ENCODE measurements at regions not wholly inside any gene's neighbourhood (a gene's known extent, or its start where the extent isn't known, plus 50 kb on each side); places are given as distances from the start of the nearest gene placed in this dataset.

DNA sequence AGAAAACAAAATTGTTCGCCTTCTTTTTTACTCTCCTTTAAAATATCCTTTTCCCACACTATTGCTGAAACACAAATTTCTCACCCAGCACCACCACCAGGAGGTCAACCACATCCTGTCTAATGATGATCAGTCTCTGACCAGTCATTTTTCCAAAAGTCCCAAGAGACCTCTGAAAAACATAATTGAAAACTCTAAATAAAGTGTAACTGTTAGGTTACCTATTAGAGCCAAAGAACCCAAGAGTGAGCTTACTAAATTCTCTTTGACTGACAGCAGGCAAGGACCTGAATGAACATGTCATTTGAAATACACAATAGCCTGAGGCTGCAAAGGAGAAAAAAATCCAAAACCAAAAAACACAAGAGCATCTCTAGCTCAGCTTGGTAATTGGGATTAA, 735.4 kb downstream of the CBLN4 start:
- DNase-seq (ENCODE audit: low read depth in 2 of 2), result no peak

DNA sequence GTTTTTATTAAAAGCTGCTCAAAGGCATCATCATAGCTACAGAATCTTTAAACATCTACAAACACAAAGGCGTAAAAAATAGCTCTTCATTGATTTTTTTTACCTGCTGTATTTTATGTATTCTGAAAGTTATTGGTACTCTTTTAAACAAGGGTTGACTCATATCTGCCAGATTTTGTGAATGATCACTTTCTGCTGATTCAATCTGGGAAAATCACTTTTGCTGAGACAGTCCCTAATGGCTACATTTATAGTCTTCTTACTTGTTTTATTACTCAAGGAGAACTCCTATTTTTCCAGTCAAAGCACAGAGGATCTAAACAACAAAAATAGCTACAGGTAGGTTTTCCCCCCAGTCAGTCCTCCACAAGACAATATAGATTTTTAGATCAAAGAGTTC, 739.0 kb downstream of the CBLN4 start:
- DNase-seq (ENCODE audit: low read depth in 2 of 2), result no peak

DNA sequence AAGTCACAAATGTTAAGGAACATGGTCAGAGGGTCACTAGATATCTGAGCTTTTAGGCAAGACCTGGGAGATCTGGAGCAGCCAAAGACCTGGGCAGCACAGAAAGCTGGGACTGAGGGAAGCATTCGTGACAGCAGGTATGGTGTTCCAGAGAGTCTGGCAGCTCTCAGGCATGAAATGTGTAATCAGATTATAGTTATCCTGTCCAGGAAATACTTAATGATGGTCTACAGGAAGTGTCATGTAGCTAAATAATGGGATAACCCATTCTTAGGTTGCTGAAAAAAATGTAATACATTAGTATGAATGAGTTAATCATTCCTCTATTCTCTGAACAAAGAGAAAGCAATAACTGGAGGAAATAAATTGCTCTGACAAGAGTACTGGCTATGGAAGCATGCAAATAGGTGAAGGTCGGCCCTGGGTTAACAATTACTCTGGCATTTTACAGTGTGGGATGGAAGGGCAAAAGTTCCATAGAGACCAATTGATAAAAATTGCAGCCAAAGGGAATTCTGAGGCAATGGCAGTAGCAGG, 740.5 kb downstream of the CBLN4 start:
- no peak for DNase-seq (ENCODE audit: low read depth in 2 of 2)

DNA sequence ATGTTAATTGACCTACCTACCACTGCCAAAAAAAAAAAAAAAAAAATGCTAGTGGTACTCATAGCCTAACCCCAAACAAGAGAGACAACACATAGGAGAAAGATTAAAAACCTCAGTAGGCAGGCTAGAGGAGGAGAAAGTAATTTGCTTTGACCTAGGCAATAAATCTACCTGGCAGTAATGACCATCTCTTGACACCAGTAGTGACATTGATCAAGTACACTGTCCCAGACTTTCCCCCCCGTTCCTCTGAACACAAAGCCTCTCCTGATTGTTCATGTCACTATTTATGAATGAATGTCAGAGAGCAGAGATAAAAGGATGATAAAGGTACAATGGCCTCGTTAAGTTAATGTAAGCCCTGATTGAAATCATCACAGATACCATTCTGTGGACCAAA, 746.8 kb downstream of the CBLN4 start:
- no peak for DNase-seq (ENCODE audit: low read depth in 2 of 2)

DNA sequence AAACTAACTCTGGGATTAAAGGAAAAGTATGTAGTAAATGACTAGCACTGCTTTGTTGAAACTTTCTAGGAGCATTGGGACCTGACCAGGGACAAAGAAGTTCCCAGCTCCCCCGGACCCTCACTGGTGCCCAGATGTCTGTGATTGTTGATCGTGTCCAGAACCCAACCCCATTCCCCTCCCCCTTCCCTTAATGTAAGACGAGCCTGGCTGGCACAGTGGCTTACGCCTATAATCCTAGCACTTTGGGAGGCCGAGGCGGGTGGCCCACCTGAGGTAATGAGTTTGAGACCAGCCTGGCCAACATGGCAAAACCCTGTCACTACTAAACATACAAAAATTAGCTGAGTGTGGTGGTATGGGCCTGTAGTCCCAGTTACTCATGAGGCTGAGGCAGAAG, 750.3 kb downstream of the CBLN4 start:
- DNase-seq (ENCODE audit: low read depth in 2 of 2), result no peak

DNA sequence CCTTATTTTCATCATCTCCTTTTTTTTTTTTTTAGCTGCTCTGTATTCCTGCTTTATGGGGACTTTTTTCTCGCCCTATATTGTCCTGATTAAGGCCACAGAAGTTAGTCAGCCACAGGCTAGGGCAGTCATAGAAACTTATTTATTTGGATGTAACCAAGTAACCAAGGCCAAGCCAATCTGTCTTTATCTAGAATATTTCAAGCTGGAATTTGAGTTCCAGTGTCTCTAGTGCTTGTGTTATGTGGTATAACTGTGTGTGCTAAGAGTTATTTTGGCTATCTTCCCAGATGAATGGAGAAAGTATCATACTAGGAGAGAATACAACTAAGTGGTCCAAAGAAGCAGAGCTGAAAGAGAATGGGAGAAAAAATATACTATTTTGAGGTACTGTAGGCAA, 751.5 kb downstream of the CBLN4 start:
- DNase-seq (ENCODE audit: low read depth in 2 of 2), result no peak

DNA sequence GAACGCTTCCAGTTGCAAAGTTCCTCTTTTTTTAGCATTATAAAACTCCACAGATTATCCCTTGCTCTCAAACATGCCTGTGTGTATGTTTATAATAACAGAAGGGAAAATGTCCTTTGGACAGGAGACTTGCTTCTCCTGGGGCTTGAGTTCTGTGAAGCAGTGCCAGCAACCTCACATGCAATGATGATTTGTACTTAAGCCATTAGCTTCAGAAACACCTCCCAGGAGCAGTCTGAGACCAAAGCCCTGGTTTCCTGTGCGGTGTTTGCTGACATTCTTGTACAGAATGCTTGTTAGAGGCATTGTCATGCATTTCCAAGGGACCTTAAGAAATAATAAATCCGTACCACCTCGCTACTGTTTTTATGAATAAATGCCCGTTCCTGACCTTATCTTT, 752.8 kb downstream of the CBLN4 start:
- no peak for DNase-seq (ENCODE audit: low read depth in 2 of 2)

DNA sequence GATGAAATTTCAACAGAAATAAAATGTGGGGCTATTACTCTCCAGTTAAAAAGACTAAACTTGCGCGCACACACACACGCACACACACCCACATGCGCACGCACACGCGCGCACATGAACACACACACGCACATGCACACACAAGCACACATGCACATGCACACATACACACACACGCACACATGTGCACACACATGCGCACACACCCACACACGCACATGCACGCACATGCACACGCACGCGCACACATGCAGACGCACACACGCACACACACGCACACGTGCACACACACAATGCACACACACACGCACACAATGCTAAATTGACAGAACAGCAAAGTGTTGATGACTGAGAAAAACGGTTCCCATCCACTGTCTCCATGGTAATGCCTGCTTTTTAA, 754.1 kb downstream of the CBLN4 start:
- DNase-seq (ENCODE audit: low read depth in 2 of 2), result no peak

DNA sequence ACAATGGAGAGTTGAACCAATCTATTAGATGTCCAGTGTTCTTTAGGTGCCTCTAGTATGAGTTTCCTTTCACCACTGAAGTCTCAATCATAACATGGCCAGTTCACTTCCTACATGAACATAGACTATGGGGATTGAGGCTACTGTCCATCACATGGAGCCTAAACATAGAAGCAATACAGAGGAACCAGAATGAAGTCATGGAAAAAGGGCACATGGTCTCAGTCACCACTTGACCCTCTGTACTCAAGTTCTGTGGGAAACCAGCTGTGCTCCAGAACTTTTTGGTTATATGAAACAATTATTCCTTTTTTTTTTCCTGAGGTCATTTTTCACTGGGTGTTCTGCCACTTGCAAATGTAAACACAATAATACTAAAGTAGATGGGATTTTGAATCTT, 762.5 kb downstream of the CBLN4 start:
- DNase-seq (ENCODE audit: low read depth in 2 of 2), result no peak

DNA sequence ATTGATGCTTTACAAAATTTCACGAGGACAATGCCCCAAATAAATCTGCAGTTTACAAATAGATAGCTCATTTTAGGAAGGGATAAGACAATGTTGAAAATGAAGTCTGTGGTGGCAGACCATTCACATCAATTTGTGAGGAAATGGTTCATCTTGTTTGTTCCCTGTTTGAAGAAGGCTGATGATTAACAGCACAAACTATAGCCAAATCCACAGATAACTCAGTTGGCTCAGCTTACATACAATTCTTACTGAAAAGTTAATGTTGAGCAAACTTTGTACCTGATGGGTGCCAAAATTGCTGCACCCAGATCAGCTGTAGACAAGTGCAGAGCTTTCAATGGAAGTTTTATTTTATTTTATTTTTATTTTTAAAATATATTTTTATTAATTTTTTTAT, 763.9 kb downstream of the DOK5 start:
- DNase-seq (ENCODE audit: low read depth in 2 of 2), result no peak

DNA sequence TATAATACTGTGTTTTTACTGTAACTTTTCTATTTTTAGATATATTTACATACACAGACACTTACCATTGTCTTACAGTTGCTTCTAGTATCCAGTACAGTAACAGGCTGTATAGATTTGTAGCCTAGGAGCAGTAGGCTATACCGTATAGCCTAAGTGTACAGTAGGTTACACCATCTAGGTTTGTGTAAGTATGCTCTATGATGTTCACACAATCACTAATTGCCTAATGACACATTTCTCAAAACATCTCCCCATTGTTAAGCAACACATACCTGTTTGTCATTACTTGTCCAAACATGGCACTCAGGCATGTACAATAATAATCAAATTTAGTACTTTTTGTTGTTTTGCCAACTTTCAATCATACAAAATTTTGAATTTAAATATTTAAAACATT, 757.3 kb downstream of the DOK5 start:
- no peak for DNase-seq (ENCODE audit: low read depth in 2 of 2)

DNA sequence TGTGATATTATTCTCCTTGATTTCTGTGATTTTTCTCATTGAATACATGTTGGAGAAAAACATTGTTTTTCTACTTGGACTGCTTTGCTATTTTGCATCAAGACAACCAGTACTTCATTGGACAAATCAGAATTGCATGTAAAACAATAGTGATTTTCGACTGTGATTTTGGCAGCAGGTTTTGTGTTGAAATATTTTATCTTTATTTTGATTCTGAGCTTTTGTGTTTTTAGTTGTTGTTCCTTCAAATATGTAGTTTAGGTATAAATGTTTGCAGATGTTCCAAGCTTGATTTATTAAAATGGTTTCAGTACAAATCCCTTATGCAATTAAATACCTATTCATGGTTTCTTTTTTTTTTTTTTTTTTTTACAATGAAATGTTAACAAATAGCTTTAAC, 754.1 kb downstream of the DOK5 start:
- DNase-seq (ENCODE audit: low read depth in 2 of 2), result no peak

DNA sequence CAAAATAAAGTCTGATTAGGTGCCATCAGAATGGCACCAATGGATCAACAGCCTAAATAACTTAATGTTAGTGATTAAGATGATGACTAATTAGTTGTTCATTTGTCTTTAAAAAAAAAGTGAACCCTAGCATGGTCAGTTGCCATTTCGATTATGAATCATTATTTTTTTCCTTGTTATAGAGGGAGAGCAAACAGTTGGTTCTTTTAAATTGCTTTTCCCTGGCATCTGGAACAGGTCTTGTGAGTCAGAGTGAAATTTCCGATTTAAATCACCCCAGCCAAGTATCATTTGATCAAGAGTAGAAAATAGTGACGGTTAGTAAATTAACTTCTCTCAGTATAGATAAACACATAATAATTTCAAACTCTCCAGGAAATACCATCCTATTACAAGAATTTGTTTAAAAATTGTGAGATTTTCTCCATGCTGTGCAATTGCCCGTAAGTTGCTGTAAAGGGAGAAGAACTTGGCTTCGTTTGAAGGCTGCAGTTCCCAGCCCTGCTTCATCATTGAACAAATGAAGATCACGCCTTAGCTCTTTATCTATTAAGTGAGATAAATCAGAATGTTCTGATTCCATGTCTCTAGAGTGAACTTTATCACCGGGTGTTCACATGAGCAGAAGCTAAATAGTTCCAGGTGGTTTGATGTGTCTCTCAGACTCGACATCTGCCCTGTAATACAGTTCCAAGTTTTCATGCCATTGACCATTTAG, 741.3 kb downstream of the DOK5 start:
- DNase-seq (ENCODE audit: low read depth in 2 of 2), result no peak

DNA sequence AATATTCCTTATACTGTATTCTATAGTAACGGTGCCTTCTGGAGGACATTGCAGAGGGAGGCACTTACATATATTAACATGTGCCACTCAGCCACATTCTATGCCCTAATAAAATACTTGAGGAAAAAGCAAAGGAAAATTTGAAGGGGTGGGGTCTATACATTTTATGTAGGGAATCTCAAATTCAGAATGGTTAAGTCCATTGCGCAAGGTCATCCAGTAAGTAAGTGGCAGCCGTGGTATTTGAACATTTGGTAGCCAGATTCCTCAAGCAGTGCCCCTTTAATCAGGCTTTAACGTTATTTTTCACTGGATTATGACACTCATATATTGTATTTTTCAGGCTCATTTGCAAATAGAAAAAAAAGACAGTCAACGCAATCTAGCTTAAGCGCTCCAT, 738.3 kb downstream of the DOK5 start:
- DNase-seq (ENCODE audit: low read depth in 2 of 2), result no peak

DNA sequence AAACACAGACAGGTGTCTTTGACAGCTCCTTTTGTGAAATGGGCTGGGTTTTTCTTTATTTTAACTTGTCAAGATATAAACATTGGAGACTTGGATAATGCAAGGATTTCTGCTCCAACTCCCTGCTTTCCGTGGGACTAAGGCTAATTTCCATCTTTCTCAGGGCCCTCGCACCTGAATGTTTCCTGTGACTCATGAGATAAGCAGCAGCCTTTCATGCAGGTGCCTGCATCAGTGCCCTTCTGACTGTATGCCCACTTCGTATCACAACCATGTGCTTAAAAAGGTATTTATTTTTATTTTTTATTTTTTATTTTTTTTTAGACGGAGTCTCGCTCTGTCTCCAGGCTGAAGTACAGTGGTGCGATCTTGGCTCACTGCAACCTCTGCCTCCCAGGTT, 736.1 kb downstream of the DOK5 start:
- DNase-seq (ENCODE audit: low read depth in 2 of 2), result no peak

DNA sequence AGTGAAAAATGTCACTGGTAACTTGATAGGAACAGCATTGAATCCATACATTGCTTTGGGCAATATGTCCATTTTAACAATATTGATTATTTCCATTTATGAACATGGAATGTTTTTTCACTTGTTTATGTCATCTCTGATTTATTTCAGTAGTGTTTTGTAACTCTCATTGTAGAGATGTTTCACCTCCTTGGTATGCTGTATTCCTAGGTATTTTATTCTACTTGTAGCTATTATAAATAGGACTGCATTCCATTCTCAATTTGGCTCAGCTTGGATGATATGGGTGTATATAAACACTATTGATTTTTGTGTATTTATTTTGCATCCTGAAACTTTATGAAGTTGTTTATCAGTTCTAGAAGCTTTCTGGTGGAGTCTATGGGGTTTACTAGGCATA, 730.3 kb downstream of the DOK5 start:
- DNase-seq (ENCODE audit: low read depth in 2 of 2), result no peak

DNA sequence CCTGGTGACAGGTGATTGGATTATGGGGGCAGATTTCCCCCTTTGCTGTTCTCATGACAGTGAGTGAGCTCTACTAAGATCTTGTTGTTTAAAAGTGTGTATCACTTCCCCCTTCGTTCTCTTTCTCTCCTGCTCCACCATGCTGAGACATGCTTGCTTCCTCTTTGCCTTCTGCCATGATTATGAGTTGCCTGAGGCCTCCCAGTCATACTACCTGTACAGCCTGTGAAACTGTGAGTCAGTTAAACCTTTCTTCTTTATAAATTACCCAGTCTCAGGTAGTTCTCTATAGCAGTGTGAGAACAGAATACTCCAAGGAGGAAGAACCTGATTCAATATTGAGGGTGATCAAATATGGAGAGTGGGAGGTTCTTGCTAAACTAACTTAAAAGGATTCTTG, 724.9 kb downstream of the DOK5 start:
- DNase-seq (ENCODE audit: low read depth in 2 of 2), result no peak

DNA sequence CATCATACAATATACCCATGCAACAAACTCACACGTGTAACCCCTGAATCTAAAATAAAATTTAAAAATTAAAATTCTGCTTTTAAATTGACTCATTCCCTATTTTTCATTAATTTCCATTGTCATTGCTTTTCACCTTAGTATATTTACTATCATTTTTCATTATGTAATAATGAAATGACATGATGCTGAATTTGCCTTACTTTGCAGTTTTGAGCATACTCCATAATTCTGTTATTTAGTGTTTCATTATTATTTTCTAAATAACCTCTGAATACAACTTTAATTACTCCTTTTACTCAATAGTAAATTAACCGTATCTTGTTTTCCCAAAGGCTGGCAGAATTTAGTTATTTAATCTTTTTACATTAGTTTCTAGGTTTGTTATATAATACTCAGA, 719.6 kb downstream of the DOK5 start:
- no peak for DNase-seq (ENCODE audit: low read depth in 2 of 2)

DNA sequence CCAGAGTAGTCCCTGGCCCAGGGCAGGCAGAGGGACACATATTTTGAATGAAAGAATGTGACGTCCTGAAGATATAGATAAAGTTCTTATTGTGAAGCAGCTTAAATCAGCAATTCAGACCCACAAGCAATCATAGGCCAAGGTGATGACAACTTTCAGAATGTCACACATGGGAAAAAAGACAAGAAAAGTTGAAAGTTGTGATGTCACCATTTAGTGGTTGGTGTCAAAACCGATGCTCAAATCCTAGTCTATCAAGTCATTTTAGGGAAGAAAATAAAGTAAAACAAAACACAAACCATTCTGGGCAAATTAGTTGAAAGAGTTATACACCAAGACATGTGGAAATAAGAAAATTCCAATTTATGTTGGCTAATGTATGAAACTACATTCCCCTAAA, 710.8 kb downstream of the DOK5 start:
- DNase-seq (ENCODE audit: low read depth in 2 of 2), result no peak

DNA sequence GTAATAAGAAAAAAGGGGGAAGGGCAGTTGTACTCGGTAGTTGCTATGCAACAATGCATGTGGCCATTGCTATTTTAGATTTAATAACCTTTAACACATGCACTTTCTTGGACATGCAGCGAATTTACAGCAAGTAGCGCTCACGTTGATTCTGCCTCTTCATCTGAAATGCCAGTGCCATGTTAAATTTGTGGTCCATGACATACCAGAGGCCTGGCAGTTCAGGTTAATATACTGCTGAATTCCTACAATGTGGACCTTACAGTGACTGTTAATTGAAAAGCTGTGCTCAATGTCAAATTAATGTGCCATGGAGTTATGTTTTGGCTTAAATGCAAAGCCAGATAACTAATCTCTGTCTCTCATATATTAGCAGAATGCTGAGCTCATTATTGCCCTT, 699.7 kb downstream of the DOK5 start:
- DNase-seq (ENCODE audit: low read depth in 2 of 2), result no peak

DNA sequence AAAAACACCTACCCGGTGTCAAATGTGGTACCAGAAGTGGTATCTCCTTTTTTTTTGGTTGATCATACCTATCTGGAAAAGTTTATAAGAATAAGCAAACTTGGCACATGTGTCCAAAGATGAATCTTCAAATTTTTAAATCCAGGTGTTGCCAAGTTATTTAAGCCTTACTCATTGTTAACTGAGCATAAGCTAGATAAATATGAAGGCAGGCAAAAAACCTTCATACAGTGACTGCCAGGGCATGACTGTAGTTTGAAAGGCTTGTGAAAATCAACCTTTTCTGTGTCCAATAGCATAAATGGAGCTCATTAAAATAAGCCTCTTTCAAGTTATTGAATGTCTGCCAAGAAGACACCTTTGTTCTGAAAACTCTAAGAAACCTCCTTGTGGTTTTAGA, 699.2 kb downstream of the DOK5 start:
- DNase-seq (ENCODE audit: low read depth in 2 of 2), result no peak

DNA sequence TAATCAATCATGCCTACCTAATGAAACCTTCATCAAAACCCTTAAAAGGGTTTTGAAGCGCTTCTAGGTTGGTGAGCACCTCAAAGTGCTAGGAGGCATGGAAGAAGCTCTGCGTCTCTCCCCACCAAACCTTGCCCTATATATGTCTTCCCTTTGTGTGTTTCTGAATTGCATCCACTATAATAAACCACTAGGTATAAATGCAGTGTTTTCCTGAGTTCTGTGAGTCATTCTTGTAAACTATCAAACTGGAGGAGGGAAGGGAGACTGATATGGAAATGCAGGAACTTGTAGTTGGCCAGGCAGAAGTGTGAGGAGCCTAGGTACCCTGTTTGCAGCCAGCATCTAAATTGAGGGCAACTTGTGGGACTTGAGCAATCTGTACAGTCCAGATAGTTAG, 698.8 kb downstream of the DOK5 start:
- DNase-seq (ENCODE audit: low read depth in 2 of 2), result no peak

DNA sequence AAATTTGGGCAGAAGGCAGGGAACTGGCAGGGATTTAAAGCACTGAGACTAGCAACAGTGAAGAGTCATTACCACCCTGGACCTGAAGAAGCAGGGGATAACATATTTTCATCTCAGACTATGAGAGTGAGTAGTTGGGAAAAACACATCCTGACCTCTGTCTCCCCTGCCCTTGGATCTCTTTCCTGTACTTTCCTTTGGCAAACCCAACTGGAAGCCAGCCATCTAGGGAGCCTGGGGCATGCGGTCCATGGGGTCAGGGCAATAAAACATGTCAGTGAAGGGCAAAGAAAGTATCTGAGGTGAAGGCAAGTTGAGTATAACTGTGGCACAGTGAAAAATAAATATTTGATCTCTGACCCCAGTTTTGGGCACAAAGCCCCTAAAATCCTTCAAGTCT, 698.2 kb downstream of the DOK5 start:
- no peak for DNase-seq (ENCODE audit: low read depth in 2 of 2)
